ENCODE measurements at regions not wholly inside any gene's neighbourhood (a gene's known extent, or its start where the extent isn't known, plus 50 kb on each side); places are given as distances from the start of the nearest gene placed in this dataset.

GRCh38 chr7:15081891-15082290, 179.3 kb upstream of the DGKB start:
- TF ChIP-seq EZH2 (IDR thresholded peaks at IDR 0.05; ENCODE audit: low read depth), result no peak
- no peak for TF ChIP-seq CTCF (conservative IDR thresholded peaks at IDR 0.05)
- no peaks in the 10 kb centered on the region for H3K36me3 ChIP-seq (ENCODE audit: low read depth)
- no peaks in the 10 kb centered on the region for H4K20me1 ChIP-seq (ENCODE audit: insufficient read depth)
- no peaks in the 10 kb centered on the region for H3K27me3 ChIP-seq (ENCODE audit: insufficient read depth, low read depth)
- H3K27ac ChIP-seq, result no peak overlapping the region
- ChIA-PET POLR2A (ENCODE audit: unreplicated experiment) (no interaction called here), CTCF (no interaction called here)
- no peaks in the 10 kb centered on the region for H3K4me1 ChIP-seq (replicated peaks; ENCODE audit: insufficient read depth)
- intact Hi-C loops (cut with micrococcal nuclease; ENCODE audit: unreplicated experiment), result no loop called here
- H3K4me2 ChIP-seq, result no peak overlapping the region
- no peaks in the 10 kb centered on the region for H3K9me3 ChIP-seq (ENCODE audit: insufficient read depth, low read depth)
- H3F3A ChIP-seq (ENCODE audit: insufficient read depth, low read depth), result no peaks in the 10 kb centered on the region
- no peaks in the 10 kb centered on the region for H3K79me2 ChIP-seq (ENCODE audit: low read depth)
- no peaks in the 10 kb centered on the region for H3K9me2 ChIP-seq (ENCODE audit: insufficient read depth)
- DNase-seq, result no peak
- no peak overlapping the region for H2AFZ ChIP-seq
- H3K4me3 ChIP-seq, result no peak overlapping the region
- no TSS peak for BruUV-seq (replicated peaks)

- ChIA-PET POLR2A (ENCODE audit: unreplicated experiment) (no interaction called here), CTCF (interaction anchor here (0.6 kb wide), 1 partner anchor 374 kb away, joined by 3 read pairs; no protein-coding TSS in a partner anchor)
- H3K9me3 ChIP-seq (ENCODE audit: insufficient read depth, low read depth), result no peaks in the 10 kb centered on the region
- no peaks in the 10 kb centered on the region for H3K79me2 ChIP-seq (ENCODE audit: low read depth)
- no peak for TF ChIP-seq EZH2 (IDR thresholded peaks at IDR 0.05; ENCODE audit: low read depth)
- no peak for TF ChIP-seq CTCF (conservative IDR thresholded peaks at IDR 0.05)
- no TSS peak for BruUV-seq (replicated peaks)
- H3K27ac ChIP-seq, result no peak overlapping the region
- no peaks in the 10 kb centered on the region for H3K9me2 ChIP-seq (ENCODE audit: insufficient read depth)
- H3K4me2 ChIP-seq, result no peak overlapping the region
- H3K27me3 ChIP-seq (ENCODE audit: insufficient read depth, low read depth), result no peaks in the 10 kb centered on the region
- no peak overlapping the region for H3K4me3 ChIP-seq
- DNase-seq, result no peak
- H2AFZ ChIP-seq, result no peak overlapping the region
- intact Hi-C loops (cut with micrococcal nuclease; ENCODE audit: unreplicated experiment), result no loop called here
- no peaks in the 10 kb centered on the region for H3K4me1 ChIP-seq (replicated peaks; ENCODE audit: insufficient read depth)
- no peaks in the 10 kb centered on the region for H3F3A ChIP-seq (ENCODE audit: insufficient read depth, low read depth)
- no peaks in the 10 kb centered on the region for H3K36me3 ChIP-seq (ENCODE audit: low read depth)
- H4K20me1 ChIP-seq (ENCODE audit: insufficient read depth), result no peaks in the 10 kb centered on the region
These were observed 170.8 kb upstream of the DGKB start for GRCh38 chr7:15073301-15073700.

GRCh38 chr7:15068324-15068723, 165.8 kb upstream of the DGKB start:
- DNase-seq, result no peak
- no peak overlapping the region for H3K27ac ChIP-seq
- H4K20me1 ChIP-seq (ENCODE audit: insufficient read depth), result no peaks in the 10 kb centered on the region
- no peaks in the 10 kb centered on the region for H3K9me3 ChIP-seq (ENCODE audit: insufficient read depth, low read depth)
- no peaks in the 10 kb centered on the region for H3K79me2 ChIP-seq (ENCODE audit: low read depth)
- H3K27me3 ChIP-seq (ENCODE audit: insufficient read depth, low read depth), result no peaks in the 10 kb centered on the region
- POLR2A ChIA-PET (ENCODE audit: unreplicated experiment), result no interaction called here
- H3K9me2 ChIP-seq (ENCODE audit: insufficient read depth), result no peaks in the 10 kb centered on the region
- H3K36me3 ChIP-seq (ENCODE audit: low read depth), result no peaks in the 10 kb centered on the region
- intact Hi-C loops (cut with micrococcal nuclease; ENCODE audit: unreplicated experiment), result no loop called here
- no peaks in the 10 kb centered on the region for H3F3A ChIP-seq (ENCODE audit: insufficient read depth, low read depth)
- no peaks in the 10 kb centered on the region for H3K4me1 ChIP-seq (replicated peaks; ENCODE audit: insufficient read depth)
- BruUV-seq (replicated peaks), result no TSS peak
- H3K4me3 ChIP-seq, result no peak overlapping the region
- CTCF ChIA-PET, result no interaction called here
- no peak overlapping the region for H3K4me2 ChIP-seq
- no peak for TF ChIP-seq EZH2 (IDR thresholded peaks at IDR 0.05; ENCODE audit: low read depth)
- TF ChIP-seq CTCF (conservative IDR thresholded peaks at IDR 0.05), result no peak
- H2AFZ ChIP-seq, result no peak overlapping the region
